SH-SY5Y (cell line): ENCODE measurements at regions not wholly inside any gene's neighbourhood (a gene's known extent, or its start where the extent isn't known, plus 50 kb on each side); places are given as distances from the start of the nearest gene placed in this dataset.

Experiments used
- GATA2 ChIP-seq: IDR thresholded peaks from 2 replicates; pipeline ENCODE4 v1.6.1; 2011; ENCODE audit warnings: mild to moderate bottlenecking, low read depth, low read length
- GATA3 ChIP-seq: IDR thresholded peaks from 2 replicates; pipeline ENCODE4 v1.6.1; 2011; ENCODE audit warnings: low read depth, mild to moderate bottlenecking, low read length, moderate library complexity

GRCh38 chr6:15897063-15897876, 231.6 kb upstream of the MYLIP start:
- no peak for TF ChIP-seq GATA2
- TF ChIP-seq GATA3: no peak
